IMR-90 (cell line): ENCODE measurements at regions not wholly inside any gene's neighbourhood (a gene's known extent, or its start where the extent isn't known, plus 50 kb on each side); places are given as distances from the start of the nearest gene placed in this dataset.

Experiments used
- TF ChIP-seq, protein P1 (sequence below): conservative IDR thresholded peaks from 2 replicates; pipeline ENCODE4 v1.5.1; 2012; ENCODE audit warnings: mild to moderate bottlenecking, low read depth, low read length, improper control_type of control experiment
- TF ChIP-seq, protein P2 (sequence below): fragments of 150-350 bp; IDR thresholded peaks from 2 replicates; pipeline ENCODE4 v1.6.1; 2017; ENCODE audit warnings: mild to moderate bottlenecking, antibody characterized with exemption, low read length, low read depth

DNA sequence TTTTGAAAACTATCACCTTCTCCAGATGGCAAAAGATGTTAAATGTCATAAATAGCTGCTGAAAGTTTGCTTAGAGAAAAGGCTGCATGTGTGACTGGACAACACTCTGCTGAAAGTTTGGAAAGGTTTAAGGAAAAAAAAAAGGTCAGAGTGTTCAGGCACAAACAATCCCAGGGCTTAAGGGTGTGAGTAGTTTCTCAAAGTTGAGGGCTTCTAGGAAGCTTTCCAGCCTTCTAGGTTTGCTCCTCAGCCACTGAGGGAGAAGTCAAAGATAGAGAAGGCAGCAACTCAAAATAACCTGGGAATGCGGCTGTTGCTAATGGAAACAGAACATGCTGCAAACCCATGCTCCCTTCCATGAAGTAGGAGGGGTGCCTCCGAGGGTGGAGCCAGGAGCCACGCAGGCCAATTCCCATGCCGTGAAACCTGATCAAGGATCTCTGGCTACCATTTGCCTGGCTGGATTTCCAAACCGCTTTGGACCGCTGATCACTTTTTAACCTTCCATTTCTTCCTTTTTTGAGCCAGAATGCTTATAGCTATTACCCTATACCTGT is 88.0 kb downstream of the TEX51 start:
- TF ChIP-seq, protein P1, sequence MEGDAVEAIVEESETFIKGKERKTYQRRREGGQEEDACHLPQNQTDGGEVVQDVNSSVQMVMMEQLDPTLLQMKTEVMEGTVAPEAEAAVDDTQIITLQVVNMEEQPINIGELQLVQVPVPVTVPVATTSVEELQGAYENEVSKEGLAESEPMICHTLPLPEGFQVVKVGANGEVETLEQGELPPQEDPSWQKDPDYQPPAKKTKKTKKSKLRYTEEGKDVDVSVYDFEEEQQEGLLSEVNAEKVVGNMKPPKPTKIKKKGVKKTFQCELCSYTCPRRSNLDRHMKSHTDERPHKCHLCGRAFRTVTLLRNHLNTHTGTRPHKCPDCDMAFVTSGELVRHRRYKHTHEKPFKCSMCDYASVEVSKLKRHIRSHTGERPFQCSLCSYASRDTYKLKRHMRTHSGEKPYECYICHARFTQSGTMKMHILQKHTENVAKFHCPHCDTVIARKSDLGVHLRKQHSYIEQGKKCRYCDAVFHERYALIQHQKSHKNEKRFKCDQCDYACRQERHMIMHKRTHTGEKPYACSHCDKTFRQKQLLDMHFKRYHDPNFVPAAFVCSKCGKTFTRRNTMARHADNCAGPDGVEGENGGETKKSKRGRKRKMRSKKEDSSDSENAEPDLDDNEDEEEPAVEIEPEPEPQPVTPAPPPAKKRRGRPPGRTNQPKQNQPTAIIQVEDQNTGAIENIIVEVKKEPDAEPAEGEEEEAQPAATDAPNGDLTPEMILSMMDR = no peak
- TF ChIP-seq, protein P2, sequence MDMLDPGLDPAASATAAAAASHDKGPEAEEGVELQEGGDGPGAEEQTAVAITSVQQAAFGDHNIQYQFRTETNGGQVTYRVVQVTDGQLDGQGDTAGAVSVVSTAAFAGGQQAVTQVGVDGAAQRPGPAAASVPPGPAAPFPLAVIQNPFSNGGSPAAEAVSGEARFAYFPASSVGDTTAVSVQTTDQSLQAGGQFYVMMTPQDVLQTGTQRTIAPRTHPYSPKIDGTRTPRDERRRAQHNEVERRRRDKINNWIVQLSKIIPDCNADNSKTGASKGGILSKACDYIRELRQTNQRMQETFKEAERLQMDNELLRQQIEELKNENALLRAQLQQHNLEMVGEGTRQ = no peak
